ENCODE measurements at regions not wholly inside any gene's neighbourhood (a gene's known extent, or its start where the extent isn't known, plus 50 kb on each side); places are given as distances from the start of the nearest gene placed in this dataset.

GRCh38 chr12:125239563-125239962, 174.3 kb downstream of the AACS start:
- TF ChIP-seq CTCF (IDR thresholded peaks at IDR 0.05) (no peak), POLR2A (IDR thresholded peaks at IDR 0.05) (no peak)
